GM19452 (cell line): ENCODE measurements at regions not wholly inside any gene's neighbourhood (a gene's known extent, or its start where the extent isn't known, plus 50 kb on each side); places are given as distances from the start of the nearest gene placed in this dataset.

ENCODE experiments used
- ATAC-seq: cut with Tn5 transposase; IDR thresholded peaks from one replicate; pipeline ENCODE4 v1.9.1; 2021; ENCODE audit not compliant: unreplicated experiment

GRCh38 chr2:145731467-145731866 lies 1211.5 kb upstream of the ZEB2 start:
- ATAC-seq, result no peak

GRCh38 chr2:145729993-145730770 lies 1210.3 kb upstream of the ZEB2 start:
- ATAC-seq, result no peak

DNA sequence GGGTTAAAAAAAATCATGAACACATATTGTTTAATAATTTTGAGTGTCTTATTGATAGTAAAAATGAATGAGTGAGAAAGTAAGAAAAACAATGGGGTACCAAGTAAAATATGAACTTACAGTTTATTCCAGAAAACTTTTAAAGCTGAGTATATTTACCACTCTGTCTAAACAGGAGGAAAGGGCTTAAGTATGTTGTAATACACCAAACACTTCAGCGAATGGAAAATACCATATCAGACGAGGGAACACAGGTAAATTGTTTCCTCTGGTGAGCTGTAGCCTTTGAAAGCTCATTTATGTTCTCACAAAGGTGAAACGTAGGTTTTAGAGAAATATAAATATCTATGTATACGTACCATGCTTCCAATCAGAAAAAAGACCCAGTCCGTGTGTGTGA lies 1209.6 kb upstream of the ZEB2 start:
- ATAC-seq, result no peak

DNA sequence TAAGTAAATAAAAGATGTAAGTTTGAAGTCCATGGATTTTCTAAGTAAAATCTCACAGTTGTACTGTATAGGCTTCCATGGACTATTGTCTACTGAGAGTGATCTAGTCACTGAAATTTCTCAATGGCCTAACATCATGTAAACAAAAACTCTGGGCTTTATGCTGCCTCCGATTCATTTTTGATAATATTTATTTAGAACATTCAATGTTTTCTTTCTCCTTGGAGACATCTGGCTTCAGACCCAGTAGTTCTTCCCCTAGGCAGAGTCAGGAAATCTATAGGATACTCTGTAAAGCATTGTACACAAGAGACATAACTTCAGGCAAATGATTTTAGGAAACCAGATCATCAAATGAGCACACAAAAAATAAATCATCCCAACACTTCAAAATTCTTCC lies 1208.6 kb upstream of the ZEB2 start:
- ATAC-seq, result no peak

DNA sequence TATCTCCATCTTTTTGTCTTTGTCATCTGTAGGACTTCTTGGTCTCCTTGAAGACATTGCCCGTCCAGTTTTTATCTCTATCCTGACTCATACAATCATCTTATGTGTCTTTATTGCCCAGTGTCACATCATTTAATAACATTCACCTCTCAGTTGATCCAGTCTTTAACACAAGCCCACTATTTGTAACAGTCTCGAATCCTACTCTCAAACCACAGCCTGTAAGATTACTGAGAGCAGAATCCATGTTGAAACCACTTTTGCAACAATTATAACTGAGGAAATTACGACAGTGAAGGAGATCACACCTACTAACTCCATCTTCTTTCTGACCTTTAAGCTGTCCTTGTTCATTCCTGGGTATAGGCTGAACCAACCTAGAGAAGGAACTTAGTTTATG lies 1206.0 kb upstream of the ZEB2 start:
- no peak for ATAC-seq

- no peak for ATAC-seq
These were observed 1204.5 kb upstream of the ZEB2 start for GRCh38 chr2:145724311-145724898.

DNA sequence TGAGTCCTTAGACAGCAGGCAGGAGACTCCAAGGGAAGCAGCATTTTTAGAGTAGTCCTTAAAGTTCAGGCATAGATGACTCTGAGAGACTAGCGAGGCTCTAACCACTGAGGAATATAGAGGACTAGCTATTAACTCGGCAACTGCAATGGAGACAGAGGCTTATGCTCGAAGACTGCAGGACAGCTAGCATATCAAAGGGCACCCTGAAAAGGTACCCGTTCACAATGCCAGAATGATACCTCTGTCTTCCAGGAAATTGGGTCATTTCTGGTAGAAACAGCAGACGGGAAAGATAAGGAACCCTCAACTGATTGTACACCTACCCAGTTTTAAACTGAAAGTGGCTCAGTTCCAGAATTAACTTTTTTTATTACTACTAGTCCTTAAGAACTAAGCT lies 1204.0 kb upstream of the ZEB2 start:
- no peak for ATAC-seq

GRCh38 chr2:145721681-145722080 lies 1201.8 kb upstream of the ZEB2 start:
- ATAC-seq, result no peak

- no peak for ATAC-seq
These were observed 1195.7 kb upstream of the ZEB2 start for GRCh38 chr2:145715601-145716000.

DNA sequence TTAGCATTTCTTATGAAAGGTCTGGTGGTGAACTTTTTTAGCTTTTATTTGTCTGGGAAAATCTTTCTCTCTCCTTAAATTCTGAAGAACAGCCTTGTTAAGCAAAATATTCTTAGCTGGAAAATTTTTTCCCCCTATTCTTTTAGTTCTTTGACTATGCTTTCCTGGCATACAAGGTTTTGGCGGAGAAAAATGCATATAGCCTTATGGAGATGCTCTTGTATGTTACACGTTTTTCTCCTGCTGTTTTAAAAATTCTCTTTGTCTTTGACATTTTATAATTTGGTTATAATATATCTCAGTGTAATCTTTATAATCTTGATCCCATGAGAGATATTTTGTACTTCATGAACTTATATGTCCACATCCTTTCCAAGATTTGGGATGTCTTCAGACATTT lies 1190.4 kb upstream of the ZEB2 start:
- ATAC-seq, result no peak

GRCh38 chr2:145702305-145702704 lies 1182.4 kb upstream of the ZEB2 start:
- no peak for ATAC-seq

- ATAC-seq, result peak; percentile 95
These were observed 1173.1 kb upstream of the ZEB2 start for GRCh38 chr2:145692971-145693478.

- ATAC-seq, result no peak
These were observed 1171.7 kb upstream of the ZEB2 start for GRCh38 chr2:145691659-145692058.

DNA sequence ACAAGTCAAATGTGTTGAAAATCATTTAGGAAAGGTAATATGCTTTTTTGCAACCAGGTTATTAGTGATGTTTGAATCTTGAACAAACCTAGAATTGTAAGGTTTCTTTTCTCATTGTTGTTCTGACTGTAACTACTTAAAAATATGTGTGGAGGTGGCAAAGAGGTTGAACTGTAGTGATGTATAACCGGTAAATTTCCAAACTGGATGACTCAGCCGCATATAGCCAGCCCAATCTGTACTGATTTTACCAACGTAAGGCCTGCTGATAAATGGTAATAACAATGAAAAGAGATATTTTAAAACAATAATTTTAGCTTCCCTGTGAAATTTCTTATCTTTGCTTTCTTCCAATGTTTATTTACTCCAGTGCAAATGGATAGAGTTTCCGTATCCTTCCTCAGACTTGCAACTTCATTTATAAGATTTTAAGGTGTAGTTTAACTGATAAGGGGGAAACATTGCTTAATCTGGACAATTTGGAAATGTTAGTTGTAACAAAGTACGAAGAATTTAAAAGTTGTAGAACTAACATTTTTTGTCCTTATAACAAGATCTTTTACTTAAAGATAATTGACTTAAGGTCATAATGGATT lies 1170.4 kb upstream of the ZEB2 start:
- ATAC-seq, result no peak

DNA sequence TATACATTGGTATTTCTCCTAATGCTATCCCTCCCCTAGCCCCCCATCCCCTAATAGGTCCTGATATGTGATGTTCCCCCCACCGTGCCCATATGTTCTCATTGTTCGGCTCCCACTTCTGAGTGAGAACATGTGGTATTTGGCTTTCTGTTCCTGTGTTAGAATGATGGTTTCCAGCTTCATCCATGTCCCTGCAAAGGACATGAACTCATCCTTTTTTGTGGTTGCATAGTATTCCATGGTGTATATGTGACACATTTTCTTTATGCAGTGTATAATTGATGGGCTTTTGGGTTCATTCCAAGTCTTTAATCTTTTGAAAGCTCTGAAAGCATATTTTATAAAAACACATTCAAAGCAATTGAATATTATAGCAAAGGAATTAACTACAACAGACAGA lies 1169.4 kb upstream of the ZEB2 start:
- ATAC-seq, result no peak

GRCh38 chr2:145688156-145688555 lies 1168.2 kb upstream of the ZEB2 start:
- ATAC-seq, result no peak

GRCh38 chr2:145687442-145688134 lies 1167.7 kb upstream of the ZEB2 start:
- no peak for ATAC-seq

DNA sequence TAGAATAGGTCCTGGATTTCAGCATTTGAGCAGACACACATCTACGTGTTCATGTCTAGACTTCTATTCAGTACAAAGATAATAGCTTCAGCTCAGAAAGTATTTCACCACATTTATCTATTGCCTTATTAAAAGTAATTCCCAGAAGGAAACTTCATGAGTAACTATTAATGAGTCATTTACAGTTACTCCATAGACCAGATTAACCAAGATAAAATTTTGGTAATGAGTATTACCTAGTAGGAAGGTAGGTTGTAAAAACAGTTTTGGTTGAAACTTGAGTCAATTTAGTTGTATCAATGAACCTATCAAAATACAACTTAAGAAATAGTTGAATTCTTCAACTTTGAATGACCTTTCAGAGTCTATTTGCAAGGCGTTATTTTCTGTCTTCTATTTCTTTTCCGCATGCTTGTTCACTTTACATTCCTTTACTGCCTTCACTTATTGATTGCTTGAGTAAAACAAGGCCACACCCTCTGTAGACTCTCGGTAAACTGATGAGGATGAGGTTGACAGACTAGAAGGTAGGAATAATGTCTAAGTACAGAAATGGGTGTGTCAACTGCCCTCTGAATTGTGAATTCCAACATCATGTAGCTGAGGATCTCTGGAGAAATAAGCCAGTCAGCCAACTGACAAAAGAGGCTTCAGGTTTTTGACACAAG lies 1165.6 kb upstream of the ZEB2 start:
- no peak for ATAC-seq

DNA sequence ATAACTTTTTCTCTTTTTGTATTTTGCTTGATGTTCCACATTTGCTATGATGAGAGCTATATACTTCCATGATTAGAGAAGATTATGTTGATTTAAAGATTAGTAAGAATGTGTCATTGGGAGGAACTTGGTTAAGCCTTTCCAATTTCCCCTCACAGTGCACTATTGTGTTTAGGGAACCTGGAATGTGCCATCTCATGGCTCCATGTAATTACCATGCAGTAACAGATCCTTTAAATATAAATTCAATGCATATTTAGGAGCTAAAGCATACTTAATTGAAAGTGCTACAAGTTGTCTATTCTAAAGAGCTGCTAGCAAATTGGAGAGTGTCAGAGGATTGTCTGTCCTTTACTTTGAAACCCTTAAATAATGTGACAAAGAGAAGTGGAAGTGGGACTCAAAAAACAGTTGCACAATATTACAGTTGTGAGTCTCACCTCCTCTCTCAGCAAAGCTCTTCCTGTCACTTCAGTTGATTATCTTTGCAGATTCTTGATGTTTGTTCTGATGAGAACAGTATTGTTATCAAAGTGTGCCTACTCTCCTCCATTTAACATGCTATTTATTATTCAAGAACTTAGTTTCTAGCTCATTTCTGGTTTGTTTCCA lies 1162.7 kb upstream of the ZEB2 start:
- ATAC-seq, result no peak

DNA sequence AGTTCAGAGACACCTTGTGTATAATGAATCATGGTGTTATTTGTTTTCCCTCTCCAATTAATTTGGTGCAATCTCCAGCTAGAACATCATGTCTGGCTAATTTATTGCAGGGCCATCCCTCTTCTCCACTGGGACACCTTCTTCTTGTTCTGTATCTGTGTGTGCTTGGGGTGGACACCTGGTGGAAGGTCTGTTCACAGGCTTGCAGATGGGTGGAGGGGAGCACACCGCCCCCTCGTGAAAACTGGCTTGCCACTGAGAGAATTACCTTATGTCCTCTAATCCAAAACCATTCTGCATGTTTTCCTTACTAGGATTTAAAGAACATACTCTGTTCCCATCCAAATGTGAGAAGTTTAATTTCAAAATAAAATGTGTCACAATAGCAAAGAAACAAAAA lies 1160.4 kb upstream of the ZEB2 start:
- no peak for ATAC-seq

GRCh38 chr2:145677371-145677770 lies 1157.5 kb upstream of the ZEB2 start:
- no peak for ATAC-seq
